AG04449 (cell line): ENCODE measurements at regions not wholly inside any gene's neighbourhood (a gene's known extent, or its start where the extent isn't known, plus 50 kb on each side); places are given as distances from the start of the nearest gene placed in this dataset.

Experiments
- CTCF ChIA-PET: fragments of 350-600 bp; formaldehyde crosslinking; extraction: SDS; loops from one replicate; lab custom pipeline; 2021; ENCODE audit warnings: antibody characterized with exemption; lab: Yijun Ruan, JAX
- POLR2A ChIA-PET: fragments of 400-600, 350-600 bp; formaldehyde crosslinking; extraction: SDS; loops from one replicate; lab custom pipeline; 2020; ENCODE audit warnings: antibody characterized with exemption, inconsistent platforms; lab: Yijun Ruan, JAX
- DNase-seq: peaks from one replicate; pipeline ENCODE4 v3.0.0-alpha.2; 2010; ENCODE audit warnings: low read depth, low spot score
- H3K4me3 ChIP-seq: 2 replicates; pipeline ENCODE4 v1.5.1; 2011; ENCODE audit warnings: low read depth, mild to moderate bottlenecking, control low read depth, low read length
- TF ChIP-seq, protein P1 (sequence below): IDR thresholded peaks from one replicate; pipeline ENCODE4 v1.5.1; 2011; ENCODE audit warnings: mild to moderate bottlenecking, moderate library complexity, low read length, control low read depth, inconsistent platforms; ENCODE audit not compliant: insufficient read depth; ENCODE audit errors: missing control alignments

DNA sequence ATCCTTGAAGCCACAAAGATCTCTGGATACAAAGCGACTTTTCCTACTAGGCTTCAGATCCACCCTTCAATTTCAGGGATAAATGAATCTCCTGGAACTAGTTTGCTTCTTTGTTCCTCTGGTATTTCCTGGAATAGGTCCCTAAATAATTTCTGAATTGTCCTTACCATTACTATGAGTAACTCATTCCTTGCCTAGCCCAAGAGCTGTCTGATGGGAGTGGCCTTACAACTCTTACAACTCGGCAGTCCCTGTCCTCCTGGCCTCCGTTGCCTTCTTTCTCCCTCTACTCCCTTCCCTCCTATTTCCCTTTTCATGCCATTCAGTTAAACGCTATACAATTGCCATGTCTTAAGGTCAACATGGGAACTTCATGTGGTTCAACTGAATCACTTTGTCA is 98.2 kb upstream of the FHL2 start:
- ChIA-PET CTCF (interaction anchor here (2.9 kb wide), 1 partner anchor 13 kb away, joined by 7 read pairs; no protein-coding TSS in a partner anchor), POLR2A (no interaction called here)
- DNase-seq: no peak
- H3K4me3 ChIP-seq: no peak overlapping the region
- TF ChIP-seq, protein P1, sequence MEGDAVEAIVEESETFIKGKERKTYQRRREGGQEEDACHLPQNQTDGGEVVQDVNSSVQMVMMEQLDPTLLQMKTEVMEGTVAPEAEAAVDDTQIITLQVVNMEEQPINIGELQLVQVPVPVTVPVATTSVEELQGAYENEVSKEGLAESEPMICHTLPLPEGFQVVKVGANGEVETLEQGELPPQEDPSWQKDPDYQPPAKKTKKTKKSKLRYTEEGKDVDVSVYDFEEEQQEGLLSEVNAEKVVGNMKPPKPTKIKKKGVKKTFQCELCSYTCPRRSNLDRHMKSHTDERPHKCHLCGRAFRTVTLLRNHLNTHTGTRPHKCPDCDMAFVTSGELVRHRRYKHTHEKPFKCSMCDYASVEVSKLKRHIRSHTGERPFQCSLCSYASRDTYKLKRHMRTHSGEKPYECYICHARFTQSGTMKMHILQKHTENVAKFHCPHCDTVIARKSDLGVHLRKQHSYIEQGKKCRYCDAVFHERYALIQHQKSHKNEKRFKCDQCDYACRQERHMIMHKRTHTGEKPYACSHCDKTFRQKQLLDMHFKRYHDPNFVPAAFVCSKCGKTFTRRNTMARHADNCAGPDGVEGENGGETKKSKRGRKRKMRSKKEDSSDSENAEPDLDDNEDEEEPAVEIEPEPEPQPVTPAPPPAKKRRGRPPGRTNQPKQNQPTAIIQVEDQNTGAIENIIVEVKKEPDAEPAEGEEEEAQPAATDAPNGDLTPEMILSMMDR: no peak

DNA sequence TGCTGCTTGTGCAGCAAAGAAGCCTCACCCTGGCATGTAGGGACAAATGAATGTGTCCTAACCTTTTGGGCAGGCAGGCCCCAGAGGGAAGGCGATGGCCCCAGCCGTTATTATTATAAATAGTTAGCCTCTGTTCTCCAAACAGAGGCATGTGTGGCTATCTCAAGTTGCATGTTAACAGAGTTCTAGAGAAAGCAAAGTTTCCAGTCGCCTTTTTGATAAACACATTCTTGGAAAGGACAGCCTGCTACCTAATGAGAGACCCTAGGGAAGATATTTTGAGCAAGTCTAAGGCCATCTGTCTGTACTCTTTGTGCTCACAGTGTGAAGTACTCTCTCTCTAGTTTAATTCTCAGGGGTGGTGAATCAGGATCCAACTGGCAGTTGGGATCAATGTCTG is 97.4 kb upstream of the FHL2 start:
- DNase-seq: no peak
- TF ChIP-seq, protein P1: no peak
- H3K4me3 ChIP-seq: no peak overlapping the region
- CTCF ChIA-PET: no interaction called here
- POLR2A ChIA-PET: no interaction called here

DNA sequence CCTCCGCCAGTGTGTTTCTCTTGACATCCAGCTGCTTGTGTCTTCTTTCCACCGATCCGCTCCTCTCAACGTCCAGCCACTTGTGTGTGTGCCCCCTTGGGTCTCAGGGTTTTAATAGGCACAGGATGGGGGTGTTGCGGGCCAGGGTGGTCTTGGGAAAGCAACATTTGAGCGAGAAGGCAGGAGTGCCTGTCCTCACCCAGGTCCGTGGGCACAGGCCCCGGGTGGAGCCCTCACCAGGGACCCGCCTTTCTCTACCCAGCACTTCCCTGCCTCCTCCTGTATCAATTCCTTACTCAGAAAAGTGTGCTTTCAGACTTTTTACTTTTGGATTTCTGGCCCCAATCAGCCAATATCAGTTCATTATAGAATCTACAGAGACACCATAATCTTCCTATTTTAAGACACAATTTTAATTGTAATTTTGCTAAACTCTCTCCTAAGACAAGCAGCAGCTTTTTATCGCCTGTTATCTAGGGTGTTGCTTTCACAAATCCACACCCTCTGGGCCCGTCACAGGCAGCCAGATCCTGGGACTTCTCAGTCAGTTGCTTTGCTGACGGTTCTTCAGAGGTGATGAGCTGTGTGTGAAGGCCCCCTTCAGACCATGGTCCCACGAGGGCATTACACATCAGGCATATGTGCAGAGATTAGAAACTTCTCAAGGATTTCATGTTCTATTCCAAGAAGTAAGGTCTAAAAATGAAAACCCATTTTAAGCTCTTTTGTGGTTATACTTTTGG is 96.0 kb upstream of the FHL2 start:
- no peak for DNase-seq
- ChIA-PET POLR2A (no interaction called here), CTCF (interaction anchor here (0.9 kb wide), 1 partner anchor 20 kb away, joined by 3 read pairs; no protein-coding TSS in a partner anchor)
- H3K4me3 ChIP-seq: no peak overlapping the region
- TF ChIP-seq, protein P1: no peak

DNA sequence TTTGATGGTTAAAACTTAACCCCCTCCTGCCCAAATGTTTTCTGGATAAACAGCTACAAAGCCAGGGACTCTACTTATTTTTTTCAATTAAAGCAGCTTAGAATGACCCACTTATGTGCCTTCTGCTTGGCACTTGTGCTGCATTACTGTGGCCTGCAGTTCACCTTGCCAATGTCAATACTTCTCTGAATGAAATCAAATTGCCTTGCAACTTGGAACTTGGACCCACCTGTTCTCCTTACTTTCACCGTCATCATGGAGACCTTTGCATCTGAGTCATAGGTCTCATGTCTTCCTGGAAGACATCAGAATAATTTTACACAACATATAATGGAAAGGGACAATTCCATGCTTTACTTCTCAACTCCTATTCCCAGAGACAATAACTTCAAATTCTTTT is 92.1 kb upstream of the FHL2 start:
- POLR2A ChIA-PET: no interaction called here
- DNase-seq: no peak
- CTCF ChIA-PET: interaction anchor here (1.2 to 1.4 kb wide), 3 partner anchors 11 to 29 kb away, joined by 3 to 4 read pairs (median 3); no protein-coding TSS in a partner anchor
- no peak overlapping the region for H3K4me3 ChIP-seq
- TF ChIP-seq, protein P1: no peak

DNA sequence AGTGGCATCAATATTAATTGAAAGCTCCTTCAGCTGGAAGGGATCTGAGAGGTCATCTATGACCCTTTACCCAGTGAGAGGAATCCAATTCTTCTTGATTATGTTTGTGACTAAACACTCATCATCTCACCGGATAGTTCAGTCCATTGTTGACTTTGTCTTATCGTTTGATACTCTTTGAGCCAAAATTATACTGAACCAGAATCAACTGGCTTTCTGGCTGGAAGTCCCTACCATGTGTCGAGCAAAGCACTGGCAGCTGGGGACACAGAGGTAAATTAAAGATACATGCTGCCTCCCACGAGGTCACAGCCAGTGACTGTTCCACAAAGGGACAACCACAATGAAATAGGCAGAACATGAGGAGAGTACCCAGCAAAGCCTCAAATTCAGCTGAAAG is 91.4 kb upstream of the FHL2 start:
- no peak overlapping the region for H3K4me3 ChIP-seq
- DNase-seq: no peak
- ChIA-PET POLR2A (no interaction called here), CTCF (interaction anchor here (1.2 to 1.4 kb wide), 3 partner anchors 12 to 29 kb away, joined by 3 to 4 read pairs (median 3); no protein-coding TSS in a partner anchor)
- TF ChIP-seq, protein P1: no peak

DNA sequence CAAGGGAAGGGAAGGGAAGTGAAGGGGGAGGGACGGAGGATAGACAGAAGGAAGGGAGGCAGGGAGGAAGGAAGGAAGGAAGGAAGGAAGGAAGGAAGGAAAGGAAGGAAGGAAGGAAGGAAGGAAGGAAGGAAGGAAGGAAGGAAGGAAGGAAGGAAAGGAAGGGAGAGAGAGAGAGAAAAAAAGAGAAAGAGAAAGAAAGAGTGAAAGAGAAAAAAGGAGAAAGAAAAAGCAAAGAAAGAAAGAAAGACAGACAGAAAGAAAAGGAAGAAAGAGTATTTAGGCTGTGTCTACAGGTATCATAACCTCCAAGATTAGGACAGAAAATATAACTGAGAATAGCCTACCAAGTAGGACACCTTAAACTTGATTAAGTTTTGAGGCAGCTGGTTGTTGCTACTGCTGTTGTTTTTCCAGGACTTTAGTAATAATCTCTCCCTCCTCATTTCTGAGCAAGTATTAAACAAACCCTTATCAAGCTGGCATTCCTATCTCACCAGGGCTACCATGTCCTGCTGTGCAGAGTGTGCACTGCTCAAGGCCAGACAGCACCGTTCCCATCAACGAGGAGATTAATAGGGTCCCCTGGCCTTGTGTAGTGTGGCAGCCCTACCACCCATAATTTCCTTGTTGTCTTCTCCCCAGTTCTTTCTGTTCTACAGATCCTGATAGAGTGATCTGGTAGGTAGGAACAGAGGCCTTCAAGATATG is 90.5 kb upstream of the FHL2 start:
- no peak overlapping the region for H3K4me3 ChIP-seq
- POLR2A ChIA-PET: no interaction called here
- CTCF ChIA-PET: no interaction called here
- DNase-seq: no peak
- TF ChIP-seq, protein P1: no peak
